ENCODE measurements at regions not wholly inside any gene's neighbourhood (a gene's known extent, or its start where the extent isn't known, plus 50 kb on each side); places are given as distances from the start of the nearest gene placed in this dataset.

GRCh38 chr15:38843736-38844590 lies 279.3 kb upstream of the RASGRP1 start:
- TF ChIP-seq EZH2 (IDR thresholded peaks at IDR 0.05; ENCODE audit: insufficient read depth, low read length) (no peak), CTCF (IDR thresholded peaks at IDR 0.05; ENCODE audit: insufficient read depth, low read depth, low read length) (no peak)
